ENCODE measurements at regions not wholly inside any gene's neighbourhood (a gene's known extent, or its start where the extent isn't known, plus 50 kb on each side); places are given as distances from the start of the nearest gene placed in this dataset.

GRCh38 chr7:17611611-17612010 lies 313.2 kb downstream of the AHR start:
- TF ChIP-seq BHLHE40 (IDR thresholded peaks at IDR 0.05; ENCODE audit: borderline replicate concordance) (no peak), SP1 (IDR thresholded peaks at IDR 0.05) (no peak), L3MBTL2 (conservative IDR thresholded peaks at IDR 0.05) (no peak), HDGF (IDR thresholded peaks at IDR 0.05; ENCODE audit: borderline replicate concordance) (no peak), PKNOX1 (IDR thresholded peaks at IDR 0.05) (no peak), ARNT (IDR thresholded peaks at IDR 0.05) (no peak), FOXK2 (IDR thresholded peaks at IDR 0.05) (no peak), LEF1 (IDR thresholded peaks at IDR 0.05; ENCODE audit: borderline replicate concordance) (no peak), SUZ12 (IDR thresholded peaks at IDR 0.05) (no peak), FOXM1 (IDR thresholded peaks at IDR 0.05; ENCODE audit: borderline replicate concordance) (no peak), ZNF384 (IDR thresholded peaks at IDR 0.05) (no peak), TARDBP (IDR thresholded peaks at IDR 0.05) (no peak), NFRKB (IDR thresholded peaks at IDR 0.05) (no peak), ELF4 (IDR thresholded peaks at IDR 0.05) (no peak)
